Progenitor cell of endocrine pancreas (in vitro differentiated cells): ENCODE measurements at regions not wholly inside any gene's neighbourhood (a gene's known extent, or its start where the extent isn't known, plus 50 kb on each side); places are given as distances from the start of the nearest gene placed in this dataset.

Source experiments
- DNase-seq: peaks from one replicate; pipeline ENCODE4 v3.0.0; 2021; ENCODE audit warnings: low spot score; ENCODE audit not compliant: unreplicated experiment
- H3K27ac Mint-ChIP-seq: 2 replicates; pipeline ENCODE4 v1.8.0; 2021; ENCODE audit warnings: mild to moderate bottlenecking, moderate library complexity, mixed read lengths
- H3K27me3 Mint-ChIP-seq: 2 replicates; pipeline ENCODE4 v1.8.0; 2021; ENCODE audit warnings: mixed read lengths
- H3K36me3 Mint-ChIP-seq: 2 replicates; pipeline ENCODE4 v1.8.0; 2022; ENCODE audit warnings: mixed read lengths; ENCODE audit not compliant: insufficient read depth
- H3K4me1 Mint-ChIP-seq: 2 replicates; pipeline ENCODE4 v1.8.0; 2021; ENCODE audit warnings: low read depth, mixed read lengths
- H3K4me3 Mint-ChIP-seq: 2 replicates; pipeline ENCODE4 v1.8.0; 2021; ENCODE audit warnings: low read depth, mild to moderate bottlenecking, moderate library complexity, mixed read lengths
- H3K9me3 Mint-ChIP-seq: 2 replicates; pipeline ENCODE4 v1.8.0; 2021; ENCODE audit warnings: low read depth, mixed read lengths
- CTCF ChIP-seq: fragments of 200-600 bp; sonication (generic); IDR thresholded peaks from one replicate; pipeline ENCODE4 v1.5.0; 2021; ENCODE audit warnings: antibody characterized with exemption, mild to moderate bottlenecking; ENCODE audit not compliant: unreplicated experiment

GRCh38 chr10:64731016-64731415 lies 1209.8 kb downstream of the REEP3 start:
- Mint-ChIP-seq H3K4me1 (peaks cover 12% of the 10 kb centered on the region), H3K4me3 (no peak overlapping the region), H3K27me3 (no peaks in the 10 kb centered on the region), H3K27ac (no peak overlapping the region), H3K9me3 (peaks cover 25% of the 10 kb centered on the region), H3K36me3 (peaks cover 2% of the 10 kb centered on the region)
- no peak for DNase-seq
- TF ChIP-seq CTCF: no peak

- H3K27me3 Mint-ChIP-seq: no peaks in the 10 kb centered on the region
- peaks cover 12% of the 10 kb centered on the region for H3K4me1 Mint-ChIP-seq
- no peak overlapping the region for H3K4me3 Mint-ChIP-seq
- no peak for DNase-seq
- H3K27ac Mint-ChIP-seq: no peak overlapping the region
- peaks cover 2% of the 10 kb centered on the region for H3K36me3 Mint-ChIP-seq
- peaks cover 29% of the 10 kb centered on the region for H3K9me3 Mint-ChIP-seq
- no peak for TF ChIP-seq CTCF
Observed at GRCh38 chr10:64732372-64732957, 1211.3 kb downstream of the REEP3 start.

GRCh38 chr10:64733980-64734379 lies 1212.8 kb downstream of the REEP3 start:
- Mint-ChIP-seq H3K9me3 (peaks cover 22% of the 10 kb centered on the region), H3K4me1 (peaks cover 15% of the 10 kb centered on the region), H3K27me3 (no peaks in the 10 kb centered on the region), H3K36me3 (peaks cover 2% of the 10 kb centered on the region), H3K27ac (no peak overlapping the region), H3K4me3 (no peak overlapping the region)
- DNase-seq: no peak
- TF ChIP-seq CTCF: peak; percentile 63

- H3K4me1 Mint-ChIP-seq: peaks cover 3% of the 10 kb centered on the region
- DNase-seq: no peak
Observed at GRCh38 chr10:64738462-64738861, 1217.3 kb downstream of the REEP3 start.

GRCh38 chr10:64745565-64745964 lies 1224.4 kb downstream of the REEP3 start:
- TF ChIP-seq CTCF: no peak
- no peaks in the 10 kb centered on the region for H3K4me1 Mint-ChIP-seq
- H3K27ac Mint-ChIP-seq: no peak overlapping the region
- H3K27me3 Mint-ChIP-seq: no peaks in the 10 kb centered on the region
- H3K4me3 Mint-ChIP-seq: no peak overlapping the region
- H3K36me3 Mint-ChIP-seq: no peaks in the 10 kb centered on the region
- DNase-seq: no peak
- H3K9me3 Mint-ChIP-seq: peaks cover 8% of the 10 kb centered on the region

More at GRCh38 chr10:64738462-64738861, 1217.3 kb downstream of the REEP3 start:
- Mint-ChIP-seq H3K36me3 (no peaks in the 10 kb centered on the region), H3K27ac (no peak overlapping the region), H3K27me3 (no peaks in the 10 kb centered on the region), H3K4me3 (no peak overlapping the region), H3K9me3 (peaks cover 23% of the 10 kb centered on the region)
- TF ChIP-seq CTCF: no peak
